ENCODE measurements at regions not wholly inside any gene's neighbourhood (a gene's known extent, or its start where the extent isn't known, plus 50 kb on each side); places are given as distances from the start of the nearest gene placed in this dataset.
A peak's percentile ranks its signal among the peaks of the same experiment; 100 is the strongest.

GRCh38 chr3:159802864-159803263, 185.8 kb upstream of the IL12A start:
- ATAC-seq (no peak), DNase-seq (no peak)
- no peaks in the 10 kb centered on the region for H3K4me1 Mint-ChIP-seq (ENCODE audit: low read depth)
- ChIA-PET POLR2A (no interaction called here), CTCF (no interaction called here)
- no peak overlapping the region for H3K4me3 Mint-ChIP-seq
- no peaks in the 10 kb centered on the region for H3K9me3 Mint-ChIP-seq
- no peaks in the 10 kb centered on the region for H3K36me3 Mint-ChIP-seq (ENCODE audit: low read depth)
- peaks cover 6% of the 10 kb centered on the region for H3K27me3 Mint-ChIP-seq
- no peak overlapping the region for H3K27ac Mint-ChIP-seq
- TF ChIP-seq CTCF (IDR thresholded peaks at IDR 0.05) = no peak
- intact Hi-C loops (cut with micrococcal nuclease) = loop anchor here (10.0 kb wide), 1 partner anchor 958 kb away; no protein-coding TSS in a partner anchor

GRCh38 chr3:159803459-159803858, 185.2 kb upstream of the IL12A start:
- no peak for TF ChIP-seq CTCF (IDR thresholded peaks at IDR 0.05)
- no peak for DNase-seq
- Mint-ChIP-seq H3K36me3 (ENCODE audit: low read depth) (no peaks in the 10 kb centered on the region), H3K4me3 (no peak overlapping the region), H3K4me1 (ENCODE audit: low read depth) (no peaks in the 10 kb centered on the region), H3K27me3 (peaks cover 6% of the 10 kb centered on the region), H3K27ac (no peak overlapping the region), H3K9me3 (no peaks in the 10 kb centered on the region)
- ChIA-PET CTCF (interaction anchor here (1.5 to 2.3 kb wide), 4 partner anchors 9 to 20 kb away, joined by 4 to 9 read pairs (median 6); no protein-coding TSS in a partner anchor), POLR2A (no interaction called here)
- intact Hi-C loops (cut with micrococcal nuclease) = loop anchor here (10.0 kb wide), 1 partner anchor 959 kb away; no protein-coding TSS in a partner anchor
- no peak for ATAC-seq

GRCh38 chr3:159804726-159805410, 183.8 kb upstream of the IL12A start:
- H3K27me3 Mint-ChIP-seq = peaks cover 5% of the 10 kb centered on the region
- DNase-seq = peak; percentile 51
- H3K4me3 Mint-ChIP-seq = no peak overlapping the region
- H3K36me3 Mint-ChIP-seq (ENCODE audit: low read depth) = no peaks in the 10 kb centered on the region
- H3K9me3 Mint-ChIP-seq = peaks cover 1% of the 10 kb centered on the region
- intact Hi-C loops (cut with micrococcal nuclease) = loop anchor here (2.0 to 10.0 kb wide), 3 partner anchors 482 to 960 kb away; no protein-coding TSS in a partner anchor
- no peak overlapping the region for H3K27ac Mint-ChIP-seq
- ChIA-PET POLR2A (no interaction called here), CTCF (interaction anchor here (0.6 to 4.8 kb wide), 8 partner anchors 8 to 540 kb away, joined by 3 to 29 read pairs (median 6); no protein-coding TSS in a partner anchor)
- ATAC-seq = peak; percentile 79
- TF ChIP-seq CTCF (IDR thresholded peaks at IDR 0.05) = peak; percentile 58
- H3K4me1 Mint-ChIP-seq (ENCODE audit: low read depth) = no peaks in the 10 kb centered on the region

GRCh38 chr3:159805411-159805772, 183.2 kb upstream of the IL12A start:
- DNase-seq = no peak
- Mint-ChIP-seq H3K27ac (no peak overlapping the region), H3K9me3 (peaks cover 1% of the 10 kb centered on the region), H3K4me1 (ENCODE audit: low read depth) (no peaks in the 10 kb centered on the region), H3K36me3 (ENCODE audit: low read depth) (no peaks in the 10 kb centered on the region), H3K27me3 (peaks cover 5% of the 10 kb centered on the region), H3K4me3 (no peak overlapping the region)
- TF ChIP-seq CTCF (IDR thresholded peaks at IDR 0.05) = no peak
- no peak for ATAC-seq
- CTCF ChIA-PET = interaction anchor here (0.8 to 4.8 kb wide), 7 partner anchors 9 to 540 kb away, joined by 3 to 29 read pairs (median 8); no protein-coding TSS in a partner anchor
- POLR2A ChIA-PET = no interaction called here
- intact Hi-C loops (cut with micrococcal nuclease) = loop anchor here (2.0 to 10.0 kb wide), 3 partner anchors 483 to 961 kb away; no protein-coding TSS in a partner anchor

GRCh38 chr3:159806412-159806811, 182.2 kb upstream of the IL12A start:
- intact Hi-C loops (cut with micrococcal nuclease) = loop anchor here (10.0 kb wide), 1 partner anchor 962 kb away; no protein-coding TSS in a partner anchor
- DNase-seq (no peak), ATAC-seq (no peak)
- H3K4me1 Mint-ChIP-seq (ENCODE audit: low read depth) = no peaks in the 10 kb centered on the region
- no peaks in the 10 kb centered on the region for H3K36me3 Mint-ChIP-seq (ENCODE audit: low read depth)
- TF ChIP-seq CTCF (IDR thresholded peaks at IDR 0.05) = no peak
- no peak overlapping the region for H3K27ac Mint-ChIP-seq
- no peak overlapping the region for H3K4me3 Mint-ChIP-seq
- peaks cover 5% of the 10 kb centered on the region for H3K27me3 Mint-ChIP-seq
- POLR2A ChIA-PET = interaction anchor here (0.5 kb wide), 1 partner anchor 33 kb away, joined by 3 read pairs; no protein-coding TSS in a partner anchor
- CTCF ChIA-PET = interaction anchor here (0.8 to 4.8 kb wide), 5 partner anchors 10 to 541 kb away, joined by 3 to 29 read pairs (median 3); no protein-coding TSS in a partner anchor
- peaks cover 1% of the 10 kb centered on the region for H3K9me3 Mint-ChIP-seq
